SKM-1 treated with dmso at 0.1 percent for 144 hours (cell line): ENCODE measurements at regions not wholly inside any gene's neighbourhood (a gene's known extent, or its start where the extent isn't known, plus 50 kb on each side); places are given as distances from the start of the nearest gene placed in this dataset.

Experiments used
- DNase-seq: peaks from one replicate; lab custom pipeline; 2025; ENCODE audit not compliant: unreplicated experiment; lab: John Stamatoyannopoulos, UW

GRCh38 chr4:130419211-130419975, 1323.4 kb downstream of the C4orf33 start:
- no peak for DNase-seq

- peak; percentile 77 for DNase-seq
Observed at GRCh38 chr4:130422261-130422660, 1326.3 kb downstream of the C4orf33 start.

GRCh38 chr4:130424211-130424610, 1328.3 kb downstream of the C4orf33 start:
- no peak for DNase-seq

GRCh38 chr4:130432289-130432688, 1336.3 kb downstream of the C4orf33 start:
- DNase-seq: no peak

GRCh38 chr4:130449741-130450140, 1353.8 kb downstream of the C4orf33 start:
- no peak for DNase-seq

- DNase-seq: no peak
Observed at GRCh38 chr4:130468340-130468739, 1372.4 kb downstream of the C4orf33 start.

GRCh38 chr4:130478406-130478805, 1382.5 kb downstream of the C4orf33 start:
- no peak for DNase-seq

- DNase-seq: no peak
Observed at GRCh38 chr4:130479020-130479419, 1383.1 kb downstream of the C4orf33 start.

- no peak for DNase-seq
Observed at GRCh38 chr4:130479674-130480073, 1383.7 kb downstream of the C4orf33 start.

- DNase-seq: no peak
Observed at GRCh38 chr4:130484826-130485225, 1388.9 kb downstream of the C4orf33 start.

GRCh38 chr4:130485371-130485770, 1389.4 kb downstream of the C4orf33 start:
- no peak for DNase-seq

GRCh38 chr4:130486186-130486585, 1390.2 kb downstream of the C4orf33 start:
- no peak for DNase-seq

- DNase-seq: no peak
Observed at GRCh38 chr4:130486841-130487240, 1390.9 kb downstream of the C4orf33 start.

GRCh38 chr4:130510661-130511060, 1414.7 kb downstream of the C4orf33 start:
- DNase-seq: no peak

- no peak for DNase-seq
Observed at GRCh38 chr4:130511776-130512175, 1415.8 kb downstream of the C4orf33 start.

GRCh38 chr4:130524057-130524456, 1428.1 kb downstream of the C4orf33 start:
- DNase-seq: no peak

- DNase-seq: no peak
Observed at GRCh38 chr4:130530505-130530904, 1434.6 kb downstream of the C4orf33 start.

GRCh38 chr4:130534651-130535050, 1438.7 kb downstream of the C4orf33 start:
- DNase-seq: no peak

- no peak for DNase-seq
Observed at GRCh38 chr4:130542953-130543352, 1447.0 kb downstream of the C4orf33 start.

- DNase-seq: no peak
Observed at GRCh38 chr4:130545171-130545570, 1449.2 kb downstream of the C4orf33 start.

GRCh38 chr4:130545596-130545995, 1449.6 kb downstream of the C4orf33 start:
- DNase-seq: no peak

GRCh38 chr4:130559268-130559667, 1463.3 kb downstream of the C4orf33 start:
- no peak for DNase-seq
